Esophagus squamous epithelium (tissue), 4 donors: ENCODE measurements at regions not wholly inside any gene's neighbourhood (a gene's known extent, or its start where the extent isn't known, plus 50 kb on each side); places are given as distances from the start of the nearest gene placed in this dataset.

Experiments
- POLR2A ChIP-seq, 4 donors: fragments of 450-650 bp; IDR thresholded peaks; one replicate each; pipeline ENCODE4 v1.6.1; 2017; ENCODE audit warnings: antibody characterized with exemption in 4 of 4, mild to moderate bottlenecking in 4 of 4, moderate library complexity in 3 of 4
- TF ChIP-seq, protein P1 (sequence below), 6 experiments: fragments of 450-650 bp in 4 of 6; fragments of 200-600 bp in 2 of 6; sonication (generic) in 2 of 6; IDR thresholded peaks; one replicate each; pipeline ENCODE4 v1.5.1; 2016 to 2019; ENCODE audit warnings: antibody characterized with exemption in 6 of 6, mild to moderate bottlenecking in 4 of 6, moderate library complexity in 4 of 6

DNA sequence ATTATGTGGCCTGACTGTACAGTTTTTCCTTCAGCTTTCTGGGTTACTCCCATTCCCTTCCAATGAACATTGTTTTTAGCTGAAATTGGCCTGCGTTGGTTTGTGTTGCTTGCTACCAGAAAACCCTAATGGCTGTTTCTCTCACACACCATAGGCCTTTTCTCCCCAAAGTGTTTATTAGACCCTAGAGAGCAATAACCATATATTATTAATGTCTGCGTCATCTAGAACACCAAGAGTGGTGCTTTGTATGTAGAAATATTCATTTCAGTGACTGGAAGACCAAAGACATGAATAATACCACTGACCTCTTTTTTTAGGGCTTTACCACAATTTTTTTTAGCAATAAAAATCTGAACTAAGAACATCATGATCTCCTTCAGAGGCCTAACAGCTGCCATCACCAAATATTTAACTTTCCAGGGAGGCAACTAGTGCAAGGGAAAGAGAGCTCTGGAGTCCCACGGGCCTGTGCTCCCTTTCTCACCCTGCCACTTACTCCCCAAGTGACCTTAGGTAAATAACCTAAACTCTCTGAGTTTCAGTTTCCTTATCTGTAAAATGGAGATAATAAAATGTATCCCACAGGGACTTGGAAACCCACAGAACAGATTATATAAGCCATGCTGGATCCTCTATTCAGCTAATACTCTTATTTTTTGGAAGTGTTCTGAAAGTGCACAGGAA is 201.9 kb upstream of the ISL1 start:
- TF ChIP-seq, protein P1, sequence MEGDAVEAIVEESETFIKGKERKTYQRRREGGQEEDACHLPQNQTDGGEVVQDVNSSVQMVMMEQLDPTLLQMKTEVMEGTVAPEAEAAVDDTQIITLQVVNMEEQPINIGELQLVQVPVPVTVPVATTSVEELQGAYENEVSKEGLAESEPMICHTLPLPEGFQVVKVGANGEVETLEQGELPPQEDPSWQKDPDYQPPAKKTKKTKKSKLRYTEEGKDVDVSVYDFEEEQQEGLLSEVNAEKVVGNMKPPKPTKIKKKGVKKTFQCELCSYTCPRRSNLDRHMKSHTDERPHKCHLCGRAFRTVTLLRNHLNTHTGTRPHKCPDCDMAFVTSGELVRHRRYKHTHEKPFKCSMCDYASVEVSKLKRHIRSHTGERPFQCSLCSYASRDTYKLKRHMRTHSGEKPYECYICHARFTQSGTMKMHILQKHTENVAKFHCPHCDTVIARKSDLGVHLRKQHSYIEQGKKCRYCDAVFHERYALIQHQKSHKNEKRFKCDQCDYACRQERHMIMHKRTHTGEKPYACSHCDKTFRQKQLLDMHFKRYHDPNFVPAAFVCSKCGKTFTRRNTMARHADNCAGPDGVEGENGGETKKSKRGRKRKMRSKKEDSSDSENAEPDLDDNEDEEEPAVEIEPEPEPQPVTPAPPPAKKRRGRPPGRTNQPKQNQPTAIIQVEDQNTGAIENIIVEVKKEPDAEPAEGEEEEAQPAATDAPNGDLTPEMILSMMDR (IDR thresholded peaks at IDR 0.05) = no peak
- no peak for TF ChIP-seq POLR2A (IDR thresholded peaks at IDR 0.05)
